SK-N-MC (cell line): ENCODE measurements at regions not wholly inside any gene's neighbourhood (a gene's known extent, or its start where the extent isn't known, plus 50 kb on each side); places are given as distances from the start of the nearest gene placed in this dataset.

Source experiments
- DNase-seq: peaks from one replicate; pipeline ENCODE4 v3.0.0-alpha.2; 2011; ENCODE audit warnings: low read depth, low spot score
- H3K27ac ChIP-seq: fragments of 200-600 bp; sonication (generic); 2 replicates; pipeline ENCODE4 v1.5.1; 2016; ENCODE audit warnings: mixed run types
- H3K36me3 ChIP-seq: fragments of 200-600 bp; sonication (generic); 2 replicates; pipeline ENCODE4 v1.6.1; 2017; ENCODE audit warnings: antibody characterized with exemption, low read length, mixed read lengths; ENCODE audit not compliant: insufficient read depth
- H3K4me3 ChIP-seq: fragments of 200-600 bp; sonication (generic); 2 replicates; pipeline ENCODE4 v1.5.1; 2016
- H3K9ac ChIP-seq: fragments of 200-600 bp; sonication (generic); 2 replicates; pipeline ENCODE4 v1.8.0; 2017; ENCODE audit warnings: mixed run types, mixed read lengths; ENCODE audit not compliant: insufficient read length
- H3K9me3 ChIP-seq: fragments of 200-600 bp; sonication (generic); 2 replicates; pipeline ENCODE4 v1.6.1; 2017; ENCODE audit warnings: low read depth, mild to moderate bottlenecking, antibody characterized with exemption, low read length, moderate library complexity, mixed read lengths
- EZH2 ChIP-seq: fragments of 200-600 bp; sonication (generic); IDR thresholded peaks from one replicate; pipeline ENCODE4 v1.6.1; 2017; ENCODE audit warnings: antibody characterized with exemption
- FOXP2 ChIP-seq: optimal IDR thresholded peaks from 2 replicates; pipeline ENCODE3; 2011; ENCODE audit warnings: mild to moderate bottlenecking, moderate library complexity; ENCODE audit not compliant: insufficient read depth; ENCODE audit errors: extremely low read length, control extremely low read depth
- POLR2AphosphoS5 ChIP-seq: IDR thresholded peaks from 2 replicates; pipeline ENCODE4 v1.6.1; 2012; ENCODE audit warnings: mild to moderate bottlenecking, low read depth, low read length, borderline replicate concordance

- H3K36me3 ChIP-seq = no peaks in the 10 kb centered on the region
- DNase-seq = no peak
- H3K9ac ChIP-seq = no peak overlapping the region
- no peak for TF ChIP-seq POLR2AphosphoS5
- TF ChIP-seq EZH2 = no peak
- no peak for TF ChIP-seq FOXP2
- no peak overlapping the region for H3K4me3 ChIP-seq
- no peaks in the 10 kb centered on the region for H3K9me3 ChIP-seq
- no peak overlapping the region for H3K27ac ChIP-seq
These were observed 138.4 kb downstream of the SLC7A11 start for GRCh38 chr4:138103597-138104283.

GRCh38 chr4:138099385-138099784, 142.8 kb downstream of the SLC7A11 start:
- DNase-seq = no peak
- no peak for TF ChIP-seq POLR2AphosphoS5
- Histone ChIP-seq H3K9me3 (no peaks in the 10 kb centered on the region), H3K36me3 (no peaks in the 10 kb centered on the region), H3K27ac (no peak overlapping the region), H3K4me3 (no peak overlapping the region), H3K9ac (no peak overlapping the region)

GRCh38 chr4:138097912-138098600, 144.1 kb downstream of the SLC7A11 start:
- Histone ChIP-seq H3K9me3 (no peaks in the 10 kb centered on the region), H3K27ac (no peak overlapping the region), H3K9ac (no peak overlapping the region), H3K36me3 (no peaks in the 10 kb centered on the region), H3K4me3 (no peak overlapping the region)
- TF ChIP-seq POLR2AphosphoS5 = no peak
- no peak for TF ChIP-seq FOXP2
- no peak for TF ChIP-seq EZH2
- no peak for DNase-seq

- Histone ChIP-seq H3K9me3 (no peaks in the 10 kb centered on the region), H3K4me3 (no peak overlapping the region), H3K9ac (no peak overlapping the region), H3K36me3 (no peaks in the 10 kb centered on the region), H3K27ac (no peak overlapping the region)
- TF ChIP-seq FOXP2 (no peak), EZH2 (no peak), POLR2AphosphoS5 (no peak)
- DNase-seq = no peak
These were observed 145.6 kb downstream of the SLC7A11 start for GRCh38 chr4:138096384-138097062.

GRCh38 chr4:138095378-138095777, 146.8 kb downstream of the SLC7A11 start:
- no peaks in the 10 kb centered on the region for H3K36me3 ChIP-seq
- DNase-seq = no peak
- H3K4me3 ChIP-seq = no peak overlapping the region
- TF ChIP-seq EZH2 = no peak
- TF ChIP-seq POLR2AphosphoS5 = no peak
- no peak for TF ChIP-seq FOXP2
- no peak overlapping the region for H3K9ac ChIP-seq
- H3K9me3 ChIP-seq = no peaks in the 10 kb centered on the region
- H3K27ac ChIP-seq = no peak overlapping the region

GRCh38 chr4:138092060-138092459, 150.1 kb downstream of the SLC7A11 start:
- no peak overlapping the region for H3K27ac ChIP-seq
- no peaks in the 10 kb centered on the region for H3K9me3 ChIP-seq
- no peak for DNase-seq

GRCh38 chr4:138090918-138091676, 151.1 kb downstream of the SLC7A11 start:
- TF ChIP-seq FOXP2 (no peak), POLR2AphosphoS5 (no peak), EZH2 (no peak)
- Histone ChIP-seq H3K9ac (peak overlapping the region; percentile 50), H3K9me3 (no peaks in the 10 kb centered on the region), H3K27ac (no peak overlapping the region), H3K4me3 (peak overlapping the region; percentile 71), H3K36me3 (no peaks in the 10 kb centered on the region)
- no peak for DNase-seq

More at GRCh38 chr4:138092060-138092459, 150.1 kb downstream of the SLC7A11 start:
- TF ChIP-seq POLR2AphosphoS5 = no peak
- no peak for TF ChIP-seq FOXP2
- no peak for TF ChIP-seq EZH2
- no peaks in the 10 kb centered on the region for H3K36me3 ChIP-seq
- H3K4me3 ChIP-seq = no peak overlapping the region
- no peak overlapping the region for H3K9ac ChIP-seq
